ENCODE measurements at regions not wholly inside any gene's neighbourhood (a gene's known extent, or its start where the extent isn't known, plus 50 kb on each side); places are given as distances from the start of the nearest gene placed in this dataset.
A peak's percentile ranks its signal among the peaks of the same experiment; 100 is the strongest.

- H3K4me3 ChIP-seq: no peak overlapping the region
- no peak overlapping the region for H3K9ac ChIP-seq
- no peaks in the 10 kb centered on the region for H3K27me3 ChIP-seq
- no peaks in the 10 kb centered on the region for H4K20me1 ChIP-seq
- no peak for TF ChIP-seq Cebpa-rat (IDR thresholded peaks at IDR 0.05)
- no peaks in the 10 kb centered on the region for H3K36me3 ChIP-seq
- peaks cover 0 to 17% (median 10%) of the 10 kb centered on the region in 11 experiments; a peak in 11 of 22 replicates for H3K9me3 ChIP-seq (replicated peaks in 1 of 11)
- peaks cover 0 to 55% (median 10%) of the 10 kb centered on the region in 10 experiments; a peak in 13 of 20 replicates for H3K4me1 ChIP-seq
- peak overlapping the region in 3 of 11 experiments; percentile 54 to 69 (median 66); a peak in 6 of 22 replicates for H3K4me2 ChIP-seq
- H3K27ac ChIP-seq: peak overlapping the region in 1 of 11 experiments; percentile 54; a peak in 1 of 22 replicates
Observed at GRCh38 chr11:33634291-33634834, 66.3 kb downstream of the C11orf91 start.

DNA sequence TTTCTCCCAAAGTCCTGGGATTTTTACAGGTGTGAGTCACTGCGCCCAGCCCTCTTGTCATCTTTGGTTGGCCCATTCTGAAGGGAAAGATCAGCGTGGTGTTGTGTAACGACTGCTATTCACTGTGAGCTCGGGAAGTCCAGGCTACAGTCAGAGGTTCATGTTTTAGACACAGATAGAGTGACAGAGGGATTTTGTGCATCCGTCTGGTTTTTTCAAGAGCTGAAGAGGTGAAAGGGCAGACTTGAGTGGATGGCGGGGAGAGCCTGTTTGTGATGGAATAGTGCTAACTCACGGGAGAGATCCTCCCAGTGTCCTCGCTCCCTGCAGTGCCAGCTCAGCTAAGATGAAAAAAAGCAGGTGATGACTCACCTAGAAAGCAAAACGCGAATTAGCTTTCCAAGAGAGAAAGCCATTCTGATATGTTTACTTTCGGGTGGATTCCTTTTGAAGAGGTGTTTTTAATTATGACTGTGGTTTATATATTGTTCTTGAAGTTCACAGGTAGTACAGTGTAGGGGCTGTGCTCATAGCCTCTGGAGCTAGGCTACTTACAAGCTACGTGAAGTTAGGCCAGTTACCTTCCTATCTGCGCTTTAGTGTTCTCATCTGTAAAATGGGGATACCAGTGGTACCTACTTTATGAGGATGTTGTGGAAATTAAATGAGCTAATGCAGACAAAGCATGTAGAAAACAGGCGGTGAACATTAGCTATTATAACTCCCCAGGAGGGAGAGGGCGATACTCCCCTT is 67.2 kb downstream of the C11orf91 start:
- H3K36me3 ChIP-seq: no peaks in the 10 kb centered on the region
- peaks cover 0 to 55% (median 10%) of the 10 kb centered on the region in 10 experiments; a peak in 13 of 20 replicates for H3K4me1 ChIP-seq
- peak overlapping the region in 1 of 11 experiments; percentile 69; a peak in 1 of 22 replicates for H3K4me2 ChIP-seq
- no peak for TF ChIP-seq Cebpa-rat (IDR thresholded peaks at IDR 0.05)
- peaks cover 0 to 11% (median under 1%) of the 10 kb centered on the region in 11 experiments; a peak in 6 of 22 replicates for H3K9me3 ChIP-seq (replicated peaks in 1 of 11)
- no peak overlapping the region for H3K9ac ChIP-seq
- no peak overlapping the region for H3K4me3 ChIP-seq
- no peak overlapping the region for H3K27ac ChIP-seq
- no peaks in the 10 kb centered on the region for H3K27me3 ChIP-seq
- no peaks in the 10 kb centered on the region for H4K20me1 ChIP-seq

GRCh38 chr11:33631749-33632091 is 68.9 kb downstream of the C11orf91 start:
- Histone ChIP-seq H3K4me1 (peaks cover 0 to 47% (median 10%) of the 10 kb centered on the region in 10 experiments; a peak in 13 of 20 replicates), H3K4me3 (no peak overlapping the region), H3K27me3 (no peaks in the 10 kb centered on the region), H3K36me3 (no peaks in the 10 kb centered on the region), H3K9me3 (replicated peaks in 1 of 11) (peaks cover 0 to 6% (median 0%) of the 10 kb centered on the region in 11 experiments; a peak in 1 of 22 replicates), H3K9ac (no peak overlapping the region), H4K20me1 (no peaks in the 10 kb centered on the region), H3K27ac (no peak overlapping the region), H3K4me2 (peak overlapping the region in 2 of 11 experiments; percentile 57 to 61; a peak in 2 of 22 replicates)
- TF ChIP-seq Cebpa-rat (IDR thresholded peaks at IDR 0.05): no peak

GRCh38 chr11:33630936-33631748 is 69.5 kb downstream of the C11orf91 start:
- H3K4me2 ChIP-seq: peak overlapping the region in 4 of 11 experiments; percentile 17 to 61 (median 48); a peak in 8 of 22 replicates
- no peak overlapping the region for H3K4me3 ChIP-seq
- H3K27ac ChIP-seq: no peak overlapping the region
- 0 out of 22 replicates have a peak, but pooled peaks cover 0 to 6% (median 0%) of the 10 kb centered on the region in 11 experiments for H3K9me3 ChIP-seq (replicated peaks in 1 of 11)
- H3K36me3 ChIP-seq: no peaks in the 10 kb centered on the region
- peaks cover 0 to 41% (median 10%) of the 10 kb centered on the region in 10 experiments; a peak in 13 of 20 replicates for H3K4me1 ChIP-seq
- no peak overlapping the region for H3K9ac ChIP-seq
- TF ChIP-seq Cebpa-rat (IDR thresholded peaks at IDR 0.05): no peak
- no peaks in the 10 kb centered on the region for H4K20me1 ChIP-seq
- H3K27me3 ChIP-seq: no peaks in the 10 kb centered on the region

DNA sequence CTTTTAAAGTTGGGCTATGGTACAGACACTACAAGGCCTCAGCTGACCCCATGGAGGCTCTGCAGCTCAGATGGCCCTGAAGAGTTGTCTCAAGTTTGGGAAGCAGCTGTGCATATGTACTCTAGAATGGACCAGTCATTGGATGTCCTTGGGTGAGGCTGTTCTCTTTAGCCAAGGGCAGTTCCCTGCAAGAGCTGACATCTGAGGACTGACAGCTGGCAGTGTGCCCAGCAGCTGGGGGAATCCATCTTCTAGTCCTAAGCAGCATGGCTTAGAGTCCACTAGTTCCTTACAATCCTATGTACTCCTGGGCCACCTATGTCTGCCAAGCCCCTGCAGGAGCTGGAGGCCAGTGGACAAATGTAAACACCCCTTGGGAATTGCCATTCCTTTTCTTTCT is 76.5 kb downstream of the C11orf91 start:
- Histone ChIP-seq H3K27ac (no peak overlapping the region), H3K4me3 (no peak overlapping the region), H3K9ac (no peak overlapping the region), H3K36me3 (no peaks in the 10 kb centered on the region), H3K9me3 (replicated peaks in 1 of 11) (no peaks in the 10 kb centered on the region), H4K20me1 (no peaks in the 10 kb centered on the region), H3K4me1 (no peaks in the 10 kb centered on the region), H3K27me3 (no peaks in the 10 kb centered on the region), H3K4me2 (no peak overlapping the region)
- no peak for TF ChIP-seq Cebpa-rat (IDR thresholded peaks at IDR 0.05)

DNA sequence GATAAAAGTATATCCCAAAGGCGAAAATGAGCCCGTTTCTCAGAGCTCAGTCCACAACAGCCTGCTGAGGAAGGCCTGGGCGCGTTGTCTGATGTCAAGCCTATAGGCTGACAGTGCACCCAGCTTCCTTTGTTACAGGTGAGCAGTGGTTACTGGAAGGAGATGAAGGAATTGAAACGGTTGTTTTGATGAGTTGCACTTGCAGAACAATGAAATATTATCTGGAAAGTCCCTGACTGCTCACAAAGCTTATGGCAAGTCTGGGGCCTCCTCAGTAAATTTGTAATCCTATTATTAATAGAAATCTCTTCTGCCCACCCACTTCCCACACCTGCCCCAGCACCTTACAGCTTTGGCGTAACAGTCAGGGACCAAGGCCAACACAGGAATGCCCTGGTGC is 77.8 kb downstream of the C11orf91 start:
- no peaks in the 10 kb centered on the region for H4K20me1 ChIP-seq
- H3K4me2 ChIP-seq: no peak overlapping the region
- no peaks in the 10 kb centered on the region for H3K36me3 ChIP-seq
- H3K4me1 ChIP-seq: no peaks in the 10 kb centered on the region; a peak in 1 of 20 replicates
- no peaks in the 10 kb centered on the region for H3K27me3 ChIP-seq
- no peaks in the 10 kb centered on the region for H3K9me3 ChIP-seq (replicated peaks in 1 of 11)
- H3K27ac ChIP-seq: no peak overlapping the region
- no peak for TF ChIP-seq Cebpa-rat (IDR thresholded peaks at IDR 0.05)
- no peak overlapping the region for H3K9ac ChIP-seq
- H3K4me3 ChIP-seq: no peak overlapping the region

DNA sequence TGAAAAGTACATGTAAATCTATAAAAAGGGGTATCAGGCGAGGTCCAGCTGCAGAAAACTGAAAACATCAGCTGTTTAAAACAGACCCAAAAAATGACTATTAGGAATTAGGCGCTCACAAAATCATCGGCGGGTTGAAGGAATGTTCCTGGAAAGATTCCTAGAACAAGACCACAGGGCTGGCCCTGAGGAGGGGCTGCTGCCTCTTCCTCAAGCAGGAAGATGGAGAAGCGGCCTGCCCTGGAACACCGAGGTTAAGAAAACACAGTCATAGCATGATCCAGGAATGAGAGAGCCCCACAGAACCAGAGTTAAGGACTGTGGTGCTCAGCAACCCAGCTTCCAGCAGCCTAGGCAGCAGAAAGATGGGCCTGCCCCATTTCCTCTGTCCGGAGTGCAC is 78.4 kb downstream of the C11orf91 start:
- H3K4me3 ChIP-seq: no peak overlapping the region
- no peaks in the 10 kb centered on the region for H4K20me1 ChIP-seq
- H3K27me3 ChIP-seq: no peaks in the 10 kb centered on the region
- no peak for TF ChIP-seq Cebpa-rat (IDR thresholded peaks at IDR 0.05)
- H3K9me3 ChIP-seq (replicated peaks in 1 of 11): no peaks in the 10 kb centered on the region
- no peaks in the 10 kb centered on the region; a peak in 1 of 20 replicates for H3K4me1 ChIP-seq
- no peak overlapping the region for H3K4me2 ChIP-seq
- H3K9ac ChIP-seq: no peak overlapping the region
- no peak overlapping the region for H3K27ac ChIP-seq
- no peaks in the 10 kb centered on the region for H3K36me3 ChIP-seq

DNA sequence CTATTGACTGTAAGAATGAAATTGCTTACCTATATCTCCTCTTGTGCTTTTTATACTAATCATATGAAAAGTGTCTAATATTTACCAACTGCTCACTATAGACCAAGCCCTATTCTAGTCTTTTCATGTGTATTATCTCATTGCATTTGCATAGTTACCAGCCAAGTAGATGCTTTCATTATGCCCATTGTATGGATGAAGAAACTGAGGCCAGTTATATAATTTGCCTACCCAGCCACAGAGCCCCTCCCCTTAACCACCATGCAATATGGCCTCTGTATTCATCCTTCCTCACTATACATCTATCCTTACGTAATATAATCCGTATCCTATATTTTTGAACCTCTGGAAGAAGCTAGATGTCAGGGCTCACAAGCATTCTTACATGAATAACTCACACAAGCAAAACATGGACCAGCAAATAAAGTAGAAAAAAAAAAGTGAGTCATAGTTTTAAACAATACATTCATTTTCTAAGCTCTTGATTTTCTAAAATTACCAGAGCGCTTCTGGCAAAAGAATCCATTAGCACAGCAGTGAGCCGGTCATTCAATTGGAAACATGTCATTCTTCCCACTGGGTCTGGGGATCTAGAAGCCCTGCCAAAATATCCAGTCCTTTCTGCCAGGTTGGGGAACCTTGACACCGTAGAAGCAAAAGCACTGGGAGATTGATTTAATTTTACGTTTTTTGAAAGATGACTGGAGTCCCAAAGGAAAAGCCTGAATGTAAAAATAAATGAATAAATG is 80.0 kb downstream of the C11orf91 start:
- H3K9ac ChIP-seq: no peak overlapping the region
- no peaks in the 10 kb centered on the region for H4K20me1 ChIP-seq
- no peak for TF ChIP-seq Cebpa-rat (IDR thresholded peaks at IDR 0.05)
- no peak overlapping the region for H3K4me2 ChIP-seq
- no peaks in the 10 kb centered on the region for H3K9me3 ChIP-seq (replicated peaks in 1 of 11)
- H3K27me3 ChIP-seq: no peaks in the 10 kb centered on the region
- H3K36me3 ChIP-seq: no peaks in the 10 kb centered on the region
- H3K4me3 ChIP-seq: no peak overlapping the region
- no peaks in the 10 kb centered on the region; a peak in 1 of 20 replicates for H3K4me1 ChIP-seq
- H3K27ac ChIP-seq: no peak overlapping the region
